Activated CD4-positive, alpha-beta memory T cell treated with anti-CD3 and anti-CD28 coated beads for 36 hours (primary cell): ENCODE measurements at regions not wholly inside any gene's neighbourhood (a gene's known extent, or its start where the extent isn't known, plus 50 kb on each side); places are given as distances from the start of the nearest gene placed in this dataset.

Experiments used
- CTCF ChIA-PET: fragments of 350-600 bp; sonication (Branson Sonifier 250); formaldehyde crosslinking; loops from one replicate; lab custom pipeline; 2021; ENCODE audit warnings: antibody characterized with exemption, inconsistent platforms; lab: Charles Lee
- POLR2A ChIA-PET: fragments of 350-600 bp; sonication (Branson Sonifier 250); formaldehyde crosslinking; loops from one replicate; lab custom pipeline; 2021; ENCODE audit warnings: antibody characterized with exemption; lab: Charles Lee
- DNase-seq: peaks from one replicate; pipeline ENCODE4 v3.0.0-alpha.2; 2020
- H3K27ac Mint-ChIP-seq: one replicate; pipeline ENCODE4 v1.8.0; 2021; ENCODE audit warnings: mixed read lengths
- H3K27me3 Mint-ChIP-seq: one replicate; pipeline ENCODE4 v1.8.0; 2021; ENCODE audit warnings: mixed read lengths
- H3K36me3 Mint-ChIP-seq: one replicate; pipeline ENCODE4 v1.8.0; 2021; ENCODE audit warnings: mixed read lengths
- H3K4me1 Mint-ChIP-seq: one replicate; pipeline ENCODE4 v1.8.0; 2021; ENCODE audit warnings: low read depth, mixed read lengths
- H3K4me3 Mint-ChIP-seq: one replicate; pipeline ENCODE4 v1.8.0; 2021; ENCODE audit warnings: mild to moderate bottlenecking, mixed read lengths
- H3K9me3 Mint-ChIP-seq: one replicate; pipeline ENCODE4 v1.8.0; 2021; ENCODE audit warnings: mixed read lengths
- intact Hi-C: fragments of 100-400 bp; cut with micrococcal nuclease; formaldehyde crosslinking; loops from one replicate; pipeline ENCODE4 v1.15.1; 2023

DNA sequence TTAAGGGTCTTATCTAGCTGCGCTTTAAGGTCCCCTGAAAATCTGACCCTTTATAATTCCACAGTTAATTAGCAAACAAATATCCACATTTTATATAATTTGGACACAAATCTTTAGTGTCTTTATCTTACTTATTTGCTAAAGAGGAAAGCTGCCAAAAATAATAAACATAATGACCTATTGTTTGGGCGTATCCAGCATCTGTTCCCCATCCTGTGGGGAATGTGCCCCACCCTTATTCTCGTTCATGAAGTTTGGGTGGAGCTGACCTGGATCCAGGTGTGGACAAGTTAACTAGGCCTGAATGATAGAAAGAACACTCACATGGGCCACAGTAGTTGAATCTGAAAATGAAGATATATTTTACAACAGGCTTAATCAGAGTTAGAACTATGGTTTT, 218.3 kb downstream of the CRPPA start:
- Mint-ChIP-seq H3K4me1 (no peaks in the 10 kb centered on the region), H3K36me3 (no peaks in the 10 kb centered on the region), H3K27me3 (no peaks in the 10 kb centered on the region), H3K9me3 (no peaks in the 10 kb centered on the region), H3K4me3 (no peak overlapping the region), H3K27ac (no peak overlapping the region)
- intact Hi-C loops, result no loop called here
- no peak for DNase-seq
- POLR2A ChIA-PET, result no interaction called here
- CTCF ChIA-PET, result no interaction called here

DNA sequence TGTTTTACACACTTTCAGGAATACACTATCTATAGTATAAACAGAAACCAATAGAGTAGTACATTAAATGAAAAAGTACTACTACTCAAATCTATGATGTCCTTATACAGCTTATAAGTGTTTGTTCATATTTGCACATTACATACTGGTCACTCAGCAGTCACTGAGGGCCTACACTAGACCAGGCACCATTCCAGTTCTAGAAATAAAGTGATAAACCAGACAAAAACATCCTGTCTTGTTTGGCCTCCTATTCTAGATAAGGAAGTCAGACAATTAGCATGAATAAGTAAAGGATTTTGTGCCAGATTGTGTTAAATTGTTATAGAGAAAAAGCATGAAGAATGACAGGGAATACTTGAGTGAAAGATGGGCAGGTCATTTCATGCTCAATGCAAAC, 219.0 kb downstream of the CRPPA start:
- Mint-ChIP-seq H3K4me1 (no peaks in the 10 kb centered on the region), H3K36me3 (no peaks in the 10 kb centered on the region), H3K9me3 (no peaks in the 10 kb centered on the region), H3K27ac (no peak overlapping the region), H3K4me3 (no peak overlapping the region), H3K27me3 (no peaks in the 10 kb centered on the region)
- intact Hi-C loops, result no loop called here
- DNase-seq, result no peak
- CTCF ChIA-PET, result no interaction called here
- POLR2A ChIA-PET, result no interaction called here

DNA sequence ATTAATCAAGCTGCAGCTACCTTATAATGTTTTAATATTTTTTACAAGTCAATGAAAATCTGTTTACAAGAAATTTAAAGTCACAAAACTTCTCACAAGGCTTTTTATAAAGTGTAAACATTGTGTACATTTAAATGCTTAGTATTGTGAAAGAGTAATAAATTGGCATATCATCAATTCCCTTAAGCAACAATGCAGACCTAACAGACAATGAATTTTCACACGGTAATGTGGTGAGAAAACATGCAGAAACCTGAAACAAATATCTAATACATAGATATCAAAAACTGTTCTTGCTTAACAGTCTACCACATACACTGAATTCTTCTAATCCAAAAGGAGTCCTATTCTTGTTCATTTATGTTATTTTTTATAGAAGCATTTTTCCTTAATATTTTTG, 220.7 kb downstream of the CRPPA start:
- no peak overlapping the region for H3K4me3 Mint-ChIP-seq
- CTCF ChIA-PET, result no interaction called here
- intact Hi-C loops, result no loop called here
- POLR2A ChIA-PET, result no interaction called here
- H3K9me3 Mint-ChIP-seq, result no peaks in the 10 kb centered on the region
- no peak for DNase-seq
- H3K27me3 Mint-ChIP-seq, result no peaks in the 10 kb centered on the region
- no peak overlapping the region for H3K27ac Mint-ChIP-seq
- H3K36me3 Mint-ChIP-seq, result no peaks in the 10 kb centered on the region
- H3K4me1 Mint-ChIP-seq, result no peaks in the 10 kb centered on the region

DNA sequence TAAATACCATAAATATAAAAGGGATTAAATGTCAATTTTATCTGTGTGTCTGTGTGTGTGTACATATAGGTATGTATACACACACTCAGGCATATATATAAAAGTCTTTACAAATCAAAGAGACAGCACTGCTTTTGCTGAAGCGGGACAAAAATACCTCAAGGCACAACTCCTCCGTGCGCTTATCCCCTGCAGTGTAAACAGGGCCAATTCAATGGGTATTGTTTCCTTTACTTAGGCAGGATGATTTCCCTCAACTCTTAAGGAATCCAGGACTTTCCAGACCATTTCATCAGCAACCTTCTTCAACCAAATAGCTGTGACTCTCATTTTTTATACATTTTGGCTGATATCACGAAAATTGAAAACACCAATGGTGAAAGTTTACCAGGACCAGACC, 227.7 kb downstream of the CRPPA start:
- no peak overlapping the region for H3K4me3 Mint-ChIP-seq
- H3K27me3 Mint-ChIP-seq, result no peaks in the 10 kb centered on the region
- ChIA-PET CTCF (no interaction called here), POLR2A (no interaction called here)
- no peaks in the 10 kb centered on the region for H3K36me3 Mint-ChIP-seq
- H3K27ac Mint-ChIP-seq, result no peak overlapping the region
- H3K4me1 Mint-ChIP-seq, result no peaks in the 10 kb centered on the region
- intact Hi-C loops, result no loop called here
- DNase-seq, result no peak
- H3K9me3 Mint-ChIP-seq, result no peaks in the 10 kb centered on the region

DNA sequence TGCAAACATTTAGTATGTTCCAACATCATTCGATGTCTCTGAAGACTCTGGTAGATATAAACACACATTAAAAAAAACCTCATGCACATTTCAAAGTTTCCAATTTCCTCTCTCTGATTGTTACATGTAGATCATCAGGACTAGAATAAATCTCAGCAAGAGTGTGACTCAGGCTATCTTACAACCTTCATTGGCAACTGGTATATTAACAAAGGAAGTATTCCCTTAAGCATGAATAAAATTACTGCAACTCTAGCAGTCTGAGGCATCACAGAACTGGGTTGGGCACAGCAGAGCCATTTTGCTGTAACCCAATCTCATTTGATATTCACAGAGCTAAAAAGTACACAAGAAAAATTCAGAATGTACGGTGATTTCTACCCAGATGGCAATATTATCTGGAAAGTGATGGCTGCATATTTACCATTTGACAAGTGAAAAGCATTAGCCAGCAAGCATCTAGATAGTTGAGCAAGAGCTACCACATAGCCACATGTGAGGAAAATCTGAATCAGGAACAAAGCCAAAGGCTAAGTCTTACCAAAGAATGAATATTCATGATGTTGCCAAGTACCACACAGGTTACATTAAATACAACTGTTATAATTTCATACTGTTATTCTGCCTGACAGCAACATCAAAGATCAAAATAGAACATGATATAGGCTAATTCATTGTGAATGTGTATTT, 232.2 kb downstream of the CRPPA start:
- Mint-ChIP-seq H3K27me3 (no peaks in the 10 kb centered on the region), H3K4me1 (no peaks in the 10 kb centered on the region), H3K9me3 (no peaks in the 10 kb centered on the region), H3K36me3 (no peaks in the 10 kb centered on the region), H3K4me3 (no peak overlapping the region), H3K27ac (no peak overlapping the region)
- ChIA-PET CTCF (no interaction called here), POLR2A (no interaction called here)
- intact Hi-C loops, result no loop called here
- DNase-seq, result no peak

DNA sequence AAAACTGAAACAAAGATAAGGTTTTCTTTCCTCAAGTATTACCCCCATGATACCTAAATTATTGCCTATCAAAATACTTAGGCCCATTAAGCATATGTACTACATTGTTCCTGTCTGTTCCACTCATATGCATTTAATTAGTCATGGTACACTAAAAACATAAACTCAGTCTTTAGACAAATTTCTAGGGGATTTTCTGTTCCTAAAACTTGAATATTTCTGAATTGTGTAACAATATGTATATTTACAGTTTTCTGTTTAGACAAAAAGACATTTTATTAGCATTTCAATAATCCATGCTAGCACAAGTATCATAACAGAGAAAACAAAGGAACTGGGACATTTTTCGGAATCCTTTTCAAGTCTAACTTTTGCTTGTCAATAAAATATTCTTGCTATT, 234.2 kb downstream of the CRPPA start:
- Mint-ChIP-seq H3K36me3 (no peaks in the 10 kb centered on the region), H3K27ac (no peak overlapping the region), H3K9me3 (no peaks in the 10 kb centered on the region), H3K4me3 (no peak overlapping the region), H3K4me1 (no peaks in the 10 kb centered on the region), H3K27me3 (no peaks in the 10 kb centered on the region)
- ChIA-PET POLR2A (no interaction called here), CTCF (no interaction called here)
- intact Hi-C loops, result no loop called here
- no peak for DNase-seq

DNA sequence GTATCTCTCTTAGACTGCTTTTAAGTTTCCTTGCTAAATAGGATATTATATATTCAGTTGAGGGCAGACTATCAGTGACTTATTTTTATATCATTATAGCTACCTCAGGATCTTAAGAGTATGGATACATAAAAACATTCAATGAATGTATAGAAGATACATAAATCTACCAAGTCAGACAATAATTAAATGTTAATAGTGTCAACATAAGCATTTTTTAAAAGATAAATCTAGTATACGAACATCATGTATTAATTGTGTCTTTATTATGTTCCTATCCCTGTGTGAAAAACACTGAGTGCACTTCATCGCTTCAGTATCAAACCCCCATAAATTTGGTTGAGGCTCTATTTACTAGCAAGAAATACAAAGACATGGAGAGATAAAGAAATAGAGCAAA, 242.8 kb downstream of the CRPPA start:
- H3K36me3 Mint-ChIP-seq, result no peaks in the 10 kb centered on the region
- H3K4me3 Mint-ChIP-seq, result no peak overlapping the region
- no peak for DNase-seq
- intact Hi-C loops, result no loop called here
- no peaks in the 10 kb centered on the region for H3K9me3 Mint-ChIP-seq
- no peaks in the 10 kb centered on the region for H3K4me1 Mint-ChIP-seq
- ChIA-PET CTCF (no interaction called here), POLR2A (no interaction called here)
- H3K27me3 Mint-ChIP-seq, result no peaks in the 10 kb centered on the region
- H3K27ac Mint-ChIP-seq, result no peak overlapping the region

DNA sequence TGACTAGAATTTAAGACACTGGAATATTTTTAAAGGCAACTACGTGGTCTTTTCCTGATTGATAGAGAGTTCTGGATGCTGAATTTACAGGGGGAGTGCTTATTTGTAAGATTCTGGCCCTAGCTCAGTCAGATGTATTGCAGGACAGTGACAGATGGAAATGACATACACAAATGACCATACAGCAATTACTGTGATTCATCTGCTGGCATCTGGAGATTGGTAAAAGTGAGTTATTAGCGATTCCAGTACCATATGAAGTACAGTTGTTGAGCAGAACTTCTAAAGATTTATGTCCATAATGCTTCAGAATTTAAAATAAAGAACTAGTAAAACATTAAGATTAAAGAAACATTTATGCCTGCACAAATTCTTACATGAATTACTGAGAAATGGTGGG, 243.2 kb downstream of the CRPPA start:
- no peak overlapping the region for H3K27ac Mint-ChIP-seq
- intact Hi-C loops, result no loop called here
- no peaks in the 10 kb centered on the region for H3K27me3 Mint-ChIP-seq
- H3K4me3 Mint-ChIP-seq, result no peak overlapping the region
- DNase-seq, result no peak
- POLR2A ChIA-PET, result no interaction called here
- no peaks in the 10 kb centered on the region for H3K4me1 Mint-ChIP-seq
- CTCF ChIA-PET, result no interaction called here
- no peaks in the 10 kb centered on the region for H3K9me3 Mint-ChIP-seq
- no peaks in the 10 kb centered on the region for H3K36me3 Mint-ChIP-seq

DNA sequence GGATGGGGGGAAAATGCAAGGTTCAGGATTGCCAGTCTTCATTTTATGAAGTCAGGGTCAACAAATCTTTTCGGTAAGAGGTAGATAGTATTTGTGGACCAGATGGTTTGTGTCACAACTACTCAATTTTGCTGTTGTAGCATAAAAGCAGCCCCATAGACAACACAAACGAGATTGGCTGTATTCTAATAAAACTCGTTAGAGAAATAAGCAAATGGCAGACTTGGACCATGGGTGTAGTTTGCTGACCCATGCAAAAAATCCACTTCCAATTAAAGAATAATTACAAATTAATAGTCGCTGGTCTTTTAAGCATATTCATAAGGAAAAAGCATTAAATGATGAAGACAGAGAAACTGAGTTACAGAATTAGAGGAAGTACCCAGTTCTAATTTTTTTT, 247.1 kb downstream of the CRPPA start:
- POLR2A ChIA-PET, result no interaction called here
- Mint-ChIP-seq H3K9me3 (no peaks in the 10 kb centered on the region), H3K4me3 (no peak overlapping the region), H3K27ac (no peak overlapping the region), H3K4me1 (no peaks in the 10 kb centered on the region), H3K36me3 (no peaks in the 10 kb centered on the region), H3K27me3 (no peaks in the 10 kb centered on the region)
- intact Hi-C loops, result no loop called here
- CTCF ChIA-PET, result no interaction called here
- DNase-seq, result no peak

DNA sequence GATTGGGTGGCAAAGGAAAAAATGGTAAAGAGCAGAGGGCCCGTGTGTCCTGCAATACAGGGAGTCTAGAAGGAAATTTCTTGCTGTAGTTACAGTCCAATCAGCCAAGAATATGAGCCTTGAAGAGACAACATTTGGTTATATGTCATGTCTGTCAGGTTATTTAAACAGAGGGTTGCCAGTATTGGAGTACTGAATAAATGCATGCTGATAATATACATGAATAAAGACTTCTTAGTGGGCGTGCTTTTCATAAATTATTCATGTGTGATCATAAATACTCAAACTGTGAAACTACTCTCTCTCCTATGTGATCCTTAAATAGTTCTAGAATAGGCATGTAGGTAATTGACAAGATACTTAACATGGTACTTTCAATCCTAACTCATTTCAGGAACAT, 249.0 kb downstream of the CRPPA start:
- DNase-seq, result no peak
- no peak overlapping the region for H3K4me3 Mint-ChIP-seq
- POLR2A ChIA-PET, result no interaction called here
- intact Hi-C loops, result no loop called here
- H3K36me3 Mint-ChIP-seq, result no peaks in the 10 kb centered on the region
- H3K4me1 Mint-ChIP-seq, result no peaks in the 10 kb centered on the region
- no peaks in the 10 kb centered on the region for H3K27me3 Mint-ChIP-seq
- no peaks in the 10 kb centered on the region for H3K9me3 Mint-ChIP-seq
- CTCF ChIA-PET, result no interaction called here
- no peak overlapping the region for H3K27ac Mint-ChIP-seq

DNA sequence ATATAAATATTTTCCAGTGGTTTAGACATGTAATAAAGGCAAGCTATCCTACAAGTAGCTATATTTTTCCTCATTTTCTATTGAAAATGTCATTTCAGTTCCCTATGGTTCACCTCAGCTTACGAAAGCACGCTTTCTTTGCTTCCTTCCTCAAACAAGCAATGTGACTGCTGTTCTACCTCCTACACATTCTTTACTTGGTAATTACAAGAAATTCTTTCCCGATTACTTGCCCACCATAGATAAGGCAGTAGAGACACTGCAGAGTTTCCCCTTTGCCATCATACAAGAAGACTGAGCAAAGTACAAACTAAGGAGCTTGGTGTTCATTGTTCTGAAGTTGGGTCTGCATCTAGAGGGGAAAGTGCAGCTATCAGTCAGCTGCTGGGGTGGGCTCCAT, 249.4 kb downstream of the CRPPA start:
- H3K9me3 Mint-ChIP-seq, result no peaks in the 10 kb centered on the region
- CTCF ChIA-PET, result no interaction called here

DNA sequence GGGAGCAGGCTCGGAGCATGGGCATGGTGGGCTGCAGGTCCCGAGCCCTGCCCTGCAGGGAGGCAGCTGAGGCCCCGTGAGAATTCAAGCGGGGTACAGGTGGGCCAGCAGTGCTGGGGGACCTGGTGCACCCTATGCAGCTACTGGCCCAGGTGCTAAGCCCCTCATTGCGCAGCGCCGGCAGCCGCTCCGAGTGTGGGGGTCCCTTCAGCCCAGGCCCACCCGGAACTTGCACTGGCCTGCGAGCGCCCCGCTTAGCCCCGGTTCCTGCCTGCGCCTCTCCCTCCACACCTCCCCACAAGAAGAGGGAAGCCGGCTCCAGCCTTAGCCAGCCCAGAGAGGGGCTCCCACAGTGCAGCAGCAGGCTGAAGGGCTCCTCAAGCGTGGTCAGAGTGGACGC, 250.7 kb downstream of the CRPPA start:
- peaks cover 2% of the 10 kb centered on the region for H3K9me3 Mint-ChIP-seq
- no peak for DNase-seq
- no peak overlapping the region for H3K27ac Mint-ChIP-seq
- CTCF ChIA-PET, result no interaction called here
- H3K4me1 Mint-ChIP-seq, result no peaks in the 10 kb centered on the region
- no peaks in the 10 kb centered on the region for H3K27me3 Mint-ChIP-seq
- intact Hi-C loops, result no loop called here
- H3K4me3 Mint-ChIP-seq, result no peak overlapping the region
- POLR2A ChIA-PET, result no interaction called here
- no peaks in the 10 kb centered on the region for H3K36me3 Mint-ChIP-seq

More for the DNA sequence above, 249.4 kb downstream of the CRPPA start:
- intact Hi-C loops, result no loop called here
- no peak overlapping the region for H3K4me3 Mint-ChIP-seq
- H3K27me3 Mint-ChIP-seq, result no peaks in the 10 kb centered on the region
- no peaks in the 10 kb centered on the region for H3K4me1 Mint-ChIP-seq
- H3K27ac Mint-ChIP-seq, result no peak overlapping the region
- POLR2A ChIA-PET, result no interaction called here
- no peaks in the 10 kb centered on the region for H3K36me3 Mint-ChIP-seq
- DNase-seq, result no peak

DNA sequence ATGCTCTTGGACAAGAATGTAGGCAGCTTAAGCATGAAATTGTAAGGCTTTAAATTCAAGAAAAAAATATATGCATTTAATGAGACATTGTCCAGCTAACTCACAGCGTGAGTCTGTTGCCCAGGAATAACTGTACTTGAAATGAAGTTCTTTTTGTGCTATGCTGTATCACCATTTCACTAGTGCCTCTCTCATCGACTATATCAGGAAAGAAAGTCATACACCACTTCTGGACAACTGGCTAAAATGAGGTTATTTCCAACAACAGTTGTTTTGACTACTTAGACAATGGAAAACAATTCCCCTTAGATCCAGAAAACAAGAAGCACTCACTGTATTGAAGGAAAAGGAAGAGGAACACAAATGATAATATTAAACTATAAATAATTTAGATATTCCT, 251.8 kb downstream of the CRPPA start:
- Mint-ChIP-seq H3K4me3 (no peak overlapping the region), H3K4me1 (no peaks in the 10 kb centered on the region), H3K27ac (no peak overlapping the region), H3K36me3 (no peaks in the 10 kb centered on the region), H3K27me3 (no peaks in the 10 kb centered on the region), H3K9me3 (peaks cover 2% of the 10 kb centered on the region)
- no peak for DNase-seq
- intact Hi-C loops, result no loop called here
- POLR2A ChIA-PET, result no interaction called here
- CTCF ChIA-PET, result no interaction called here
